Limb (tissue), 2 donors: ENCODE measurements at regions not wholly inside any gene's neighbourhood (a gene's known extent, or its start where the extent isn't known, plus 50 kb on each side); places are given as distances from the start of the nearest gene placed in this dataset.
"Not testable (repeated sequence)": the region's sequence is repeated elsewhere in the genome, so short reads cannot be mapped to it uniquely, and the experiment has no call there.

Experiments
- DNase-seq, 2 donors: peaks; one replicate each; pipeline ENCODE4 v3.0.0-alpha.2; 2016; ENCODE audit errors: extremely low spot score in 2 of 2

DNA sequence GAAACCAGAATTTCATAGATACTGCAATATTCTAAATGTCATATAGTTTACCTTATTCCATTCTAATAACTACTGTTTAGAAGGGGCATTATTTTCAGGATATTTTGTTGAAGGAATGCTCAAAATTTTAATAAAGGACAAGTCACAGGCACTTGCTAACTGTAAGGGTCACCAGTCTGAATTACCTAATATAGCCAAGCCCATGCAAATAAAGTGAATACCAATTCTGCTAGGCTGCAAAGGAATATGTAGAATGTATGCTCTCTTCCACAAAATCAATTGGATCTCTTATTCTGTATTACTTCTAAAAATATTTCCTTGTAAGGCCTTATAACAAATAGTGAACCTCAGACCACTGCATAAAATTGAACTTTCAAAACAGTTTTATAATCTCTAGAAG lies 52.3 kb upstream of the FAT4 start:
- no peak for DNase-seq

DNA sequence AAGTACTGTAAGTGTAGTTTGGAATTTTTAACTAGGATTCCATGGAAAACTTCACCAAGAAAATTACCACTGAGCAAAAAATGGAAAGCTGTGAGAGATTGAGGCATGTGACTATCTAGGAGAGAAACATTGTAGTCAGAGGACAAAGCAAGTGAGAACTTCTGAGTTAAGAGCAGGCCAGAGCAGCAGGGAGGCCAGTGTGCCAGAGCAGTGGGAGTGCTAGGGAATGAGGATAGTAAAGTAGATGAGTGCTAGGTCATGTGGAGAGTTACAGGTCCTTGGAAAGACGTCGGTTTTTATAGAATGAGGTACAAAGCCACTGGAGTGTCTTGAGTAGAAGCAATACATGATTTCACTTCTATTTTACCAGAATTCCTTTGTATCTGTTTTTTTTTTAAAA lies 52.7 kb upstream of the FAT4 start:
- DNase-seq: no peak

DNA sequence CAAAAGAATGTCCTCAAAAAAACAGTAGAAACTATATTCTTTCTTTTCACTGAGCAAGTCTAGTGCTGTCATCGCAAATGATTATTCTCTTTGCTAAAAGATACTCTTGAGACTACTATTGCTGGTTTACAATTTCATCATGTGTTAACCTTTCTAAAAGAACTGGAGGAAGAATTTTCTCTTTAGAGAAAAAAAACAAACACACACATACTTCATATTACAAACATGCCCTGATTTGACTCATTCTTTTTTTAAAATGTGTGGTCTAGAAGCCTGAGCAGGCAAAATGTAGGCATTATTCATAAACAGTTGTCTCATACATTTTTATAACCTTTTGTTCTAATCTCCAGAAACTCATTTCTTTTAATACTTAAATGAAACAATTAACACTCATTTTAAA lies 60.6 kb upstream of the FAT4 start:
- no peak for DNase-seq

DNA sequence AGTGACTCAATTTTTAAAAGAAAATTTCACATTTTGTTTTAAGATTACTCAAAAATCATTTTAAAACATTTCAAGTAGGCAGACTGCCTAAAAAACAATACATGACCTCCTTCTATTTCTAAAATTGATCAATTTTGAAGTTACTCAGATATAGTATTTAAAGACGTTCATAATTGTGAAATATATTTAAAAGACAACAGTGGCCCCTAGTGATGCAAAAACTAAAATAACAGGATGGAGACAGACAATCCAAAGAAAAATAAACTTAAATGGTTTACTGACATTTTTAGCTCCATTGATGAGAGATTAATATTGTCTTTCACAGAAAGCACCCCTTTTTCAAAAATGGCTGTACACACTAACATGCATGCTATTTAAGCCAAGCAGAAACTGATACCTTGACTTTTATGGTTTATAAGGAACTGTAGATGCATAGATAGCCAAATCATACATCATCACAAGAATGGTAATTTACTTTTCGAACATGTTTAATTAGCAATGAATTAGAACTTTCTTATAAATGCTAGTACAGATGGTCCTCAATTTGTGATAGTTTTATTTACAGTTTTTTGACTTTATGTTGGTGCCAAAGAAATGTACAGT lies 69.8 kb upstream of the FAT4 start:
- DNase-seq: peak in 1 of 2 donors; percentile 70

DNA sequence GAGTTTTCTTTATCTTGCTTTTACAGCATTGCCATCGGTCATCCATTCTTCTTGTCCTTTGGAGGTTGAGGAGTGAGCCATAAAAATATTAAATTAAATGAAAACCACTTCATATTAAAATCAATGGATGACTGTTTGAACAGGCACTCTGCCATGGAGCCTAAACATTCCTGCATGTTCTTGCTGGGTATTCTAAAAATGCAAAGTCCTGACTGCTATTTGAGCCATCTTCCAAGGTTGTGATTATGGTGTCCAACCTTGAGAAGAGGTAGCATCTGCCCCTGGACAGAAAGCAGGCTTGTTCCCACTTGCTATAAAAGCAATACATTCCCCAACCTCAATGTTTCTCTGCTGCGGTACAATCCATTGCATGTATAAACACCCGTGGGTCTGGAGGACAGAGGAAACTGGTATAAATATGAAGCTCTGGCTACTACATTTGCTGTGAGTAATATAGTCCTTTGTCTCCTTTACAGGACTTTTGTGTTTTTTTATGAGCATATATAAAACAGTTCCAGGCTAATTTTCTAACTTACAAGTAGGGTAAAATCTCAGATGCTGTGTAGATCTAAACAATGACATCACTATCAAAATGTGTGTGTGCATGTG lies 70.9 kb upstream of the FAT4 start:
- no peak for DNase-seq

DNA sequence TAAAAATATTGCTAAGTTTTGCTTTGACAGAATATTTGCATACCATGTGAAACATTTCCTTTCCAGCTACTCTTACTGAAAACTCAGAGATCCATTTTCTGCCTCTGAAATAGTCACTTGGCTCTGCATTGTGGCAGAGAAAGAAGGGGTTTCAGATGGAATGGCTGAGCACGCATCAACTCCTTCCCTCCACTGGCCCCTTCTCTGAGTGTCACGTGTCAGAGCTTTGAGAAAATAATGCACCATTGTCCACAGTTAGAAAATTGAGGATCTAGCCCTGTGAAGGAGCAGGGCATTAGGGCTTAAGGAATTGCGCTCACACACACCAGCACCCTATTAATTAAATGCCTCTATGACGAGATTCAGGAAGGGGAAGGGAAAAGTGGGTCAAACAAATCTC lies 78.8 kb upstream of the FAT4 start:
- no peak for DNase-seq

DNA sequence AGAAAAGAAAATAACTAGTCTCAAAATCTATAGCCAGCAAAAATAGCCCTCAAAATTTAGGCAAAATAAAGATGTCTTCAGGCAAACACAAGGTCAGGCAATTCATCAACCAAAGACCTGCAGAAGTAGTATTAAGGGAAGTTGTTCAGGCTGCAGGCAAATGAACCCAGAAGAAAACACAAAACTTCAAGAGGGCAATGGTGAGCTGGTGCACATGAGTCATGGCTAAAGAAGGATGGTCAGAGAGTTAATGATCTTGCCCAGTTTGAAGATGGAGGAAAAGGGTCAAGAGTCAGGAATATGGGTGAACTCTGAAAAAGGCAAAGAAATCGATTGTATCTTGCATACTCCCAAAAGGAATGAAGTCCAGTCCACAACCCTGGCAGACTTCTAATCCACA lies 83.1 kb upstream of the FAT4 start:
- no peak for DNase-seq

DNA sequence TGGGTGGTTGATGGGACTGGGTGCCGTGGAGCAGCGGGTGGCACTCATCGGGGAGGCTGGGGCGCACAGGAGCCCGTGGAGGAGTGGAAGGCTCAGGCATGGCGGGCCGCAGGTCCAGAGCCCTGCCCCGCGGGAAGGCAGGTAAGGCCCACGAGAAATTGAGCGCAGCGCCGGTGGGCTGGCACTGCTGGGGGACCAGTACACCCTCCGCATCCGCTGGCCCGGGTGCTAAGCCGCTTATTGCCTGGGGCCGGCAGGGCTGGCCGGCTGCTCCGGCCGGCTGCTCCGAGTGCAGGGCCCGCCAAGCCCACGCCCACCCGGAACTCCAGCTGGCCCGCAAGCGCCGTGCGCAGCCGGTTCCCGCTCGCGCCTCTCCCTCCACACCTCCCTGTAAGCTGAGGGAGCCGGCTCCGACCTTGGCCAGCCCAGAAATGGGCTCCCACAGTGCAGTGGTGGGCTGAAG lies 85.1 kb upstream of the FAT4 start:
- no peak for DNase-seq

DNA sequence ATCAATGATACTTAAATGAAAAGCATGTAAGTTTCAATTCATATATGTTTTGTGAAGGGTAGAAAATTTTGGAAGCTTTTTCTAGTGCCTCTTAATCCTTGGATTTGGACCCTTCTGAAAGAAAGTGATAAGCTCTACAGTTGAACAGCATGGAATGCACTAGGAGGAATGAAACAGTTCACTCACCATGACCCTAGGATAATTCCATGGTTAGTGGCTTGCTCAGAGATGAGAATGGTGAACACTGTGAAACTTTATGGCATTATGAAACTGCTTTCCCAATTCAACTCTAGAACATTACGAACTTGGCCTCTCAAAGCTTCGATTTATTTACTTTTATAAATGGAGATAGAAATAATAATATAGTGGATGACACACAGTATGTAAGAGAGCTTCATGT lies 88.9 kb upstream of the FAT4 start:
- DNase-seq: no peak

DNA sequence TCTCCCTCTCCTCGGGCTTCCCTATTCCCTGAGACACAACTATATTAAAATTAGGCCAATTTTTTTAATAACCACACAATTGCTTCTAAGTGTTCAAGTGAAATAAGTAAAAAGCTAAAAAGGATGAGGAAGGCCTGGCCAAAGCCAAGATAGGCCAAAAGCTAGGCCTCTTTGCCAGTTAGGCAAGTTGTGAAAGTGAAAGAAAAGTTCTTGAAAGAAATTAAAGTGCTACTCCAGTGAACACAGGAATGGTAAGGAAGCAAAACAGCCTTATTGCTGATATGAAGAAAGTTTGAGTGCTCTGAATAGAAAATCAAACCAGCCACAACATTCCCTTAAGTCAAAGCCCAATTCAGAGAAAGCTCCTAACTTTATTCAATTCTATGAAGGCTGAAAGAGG lies 114.2 kb upstream of the FAT4 start:
- DNase-seq: no peak

DNA sequence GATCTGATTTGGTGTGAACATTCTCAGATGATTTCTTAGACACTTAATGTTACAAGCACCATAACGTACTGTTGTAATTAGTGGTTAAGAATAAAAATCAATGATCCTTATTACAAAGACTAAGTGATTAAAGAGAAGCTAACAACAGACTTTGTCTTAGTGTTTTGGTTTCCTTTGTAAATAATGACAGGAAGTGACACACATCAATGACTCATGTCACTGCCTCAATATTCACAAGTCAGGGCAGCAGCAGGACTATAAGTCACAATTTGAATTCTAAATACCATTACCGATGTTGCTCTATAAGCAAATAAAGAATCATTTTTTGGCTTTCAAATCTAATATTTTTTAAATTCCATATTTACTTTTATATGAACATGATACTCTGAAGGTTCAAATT lies 115.8 kb upstream of the FAT4 start:
- DNase-seq: no peak

DNA sequence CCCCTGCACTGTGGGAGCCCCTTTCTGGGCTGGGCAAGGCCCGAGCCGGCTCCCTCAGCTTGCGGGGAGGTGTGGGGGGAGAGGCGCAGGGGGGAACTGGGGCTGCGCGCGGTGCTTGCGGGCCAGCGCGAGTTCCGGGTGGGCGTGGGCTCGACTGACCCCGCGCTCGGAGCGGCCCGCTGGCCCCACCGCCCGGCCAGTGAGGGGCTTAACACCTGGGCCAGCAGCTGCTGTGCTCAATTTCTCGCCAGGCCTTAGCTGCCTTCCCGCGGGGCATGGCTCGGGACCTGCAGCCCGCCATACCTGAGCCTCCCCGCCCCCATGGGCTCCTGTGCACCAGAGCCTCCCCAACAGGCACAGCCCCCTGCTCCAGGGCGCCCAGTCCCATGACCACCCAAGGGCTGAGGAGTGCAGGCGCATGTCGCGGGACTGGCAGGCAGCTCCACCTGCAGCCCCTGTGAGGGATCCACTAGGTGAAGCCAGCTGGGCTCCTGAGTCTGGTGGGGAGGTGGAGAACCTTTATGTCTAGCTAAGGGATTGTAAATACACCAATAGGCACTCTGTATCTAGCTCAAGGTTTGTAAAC lies 122.8 kb upstream of the FAT4 start:
- not testable (repeated sequence) for DNase-seq

DNA sequence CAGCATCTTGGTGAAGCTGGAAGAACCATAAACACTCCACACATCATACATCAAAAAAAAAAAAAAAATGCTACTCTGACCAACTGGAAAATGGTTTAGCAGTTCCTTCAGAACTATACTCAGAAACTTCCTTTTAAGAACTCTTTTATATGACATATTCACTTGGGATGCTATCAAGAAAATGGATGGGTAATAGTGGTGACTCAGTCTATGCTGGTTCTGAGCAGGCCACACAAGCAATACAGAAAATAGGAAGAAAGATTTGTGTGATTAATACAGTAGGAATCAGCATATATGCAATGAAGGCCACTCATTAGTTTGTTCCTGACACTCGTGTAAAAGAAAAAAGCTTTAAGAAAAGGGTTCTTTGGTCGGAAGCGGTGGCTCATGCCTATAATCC lies 123.5 kb upstream of the FAT4 start:
- no peak for DNase-seq

DNA sequence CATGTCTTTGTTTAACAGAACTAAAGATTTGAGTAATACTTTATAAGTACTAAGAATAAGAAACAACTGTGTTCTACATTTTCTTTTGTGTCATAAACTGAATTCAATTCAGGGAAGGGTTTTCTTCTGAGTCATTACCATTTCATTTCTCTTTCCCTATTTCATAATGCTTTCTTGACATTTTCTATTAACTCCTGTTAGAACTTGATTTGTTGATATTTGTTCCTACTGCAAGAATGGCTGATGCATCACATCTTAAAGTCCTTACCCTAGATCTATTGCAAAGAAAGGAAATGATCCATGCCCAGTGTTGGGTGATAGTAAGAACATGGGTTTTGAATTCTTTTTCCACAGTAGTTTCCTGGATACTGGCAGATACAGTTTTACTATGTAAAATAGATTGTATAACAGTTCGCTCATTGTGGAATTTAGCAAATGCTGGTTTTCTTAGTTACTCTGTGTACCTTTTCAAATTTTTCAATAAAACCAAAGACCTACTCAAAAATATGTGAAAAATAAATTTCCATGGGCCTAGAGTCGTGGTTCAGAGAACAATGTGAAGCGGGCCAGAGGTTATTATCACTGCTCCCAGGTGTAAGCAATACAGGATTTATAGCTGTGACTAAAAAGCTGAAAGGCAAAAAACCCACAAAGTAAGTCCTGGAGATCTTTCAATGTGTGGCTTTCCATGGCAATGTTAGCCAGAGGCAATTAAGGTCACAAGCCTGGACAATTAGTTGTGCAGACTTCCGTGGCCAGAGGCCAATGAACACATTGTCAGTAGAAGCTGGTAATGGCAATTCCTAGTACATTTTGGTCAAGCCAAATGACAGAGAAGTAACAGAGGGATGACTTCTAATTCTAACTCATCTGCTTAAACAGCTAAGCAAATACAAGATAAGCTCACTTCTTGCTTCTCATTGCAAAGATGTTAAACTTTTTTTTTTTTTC lies 127.3 kb upstream of the FAT4 start:
- DNase-seq: no peak

DNA sequence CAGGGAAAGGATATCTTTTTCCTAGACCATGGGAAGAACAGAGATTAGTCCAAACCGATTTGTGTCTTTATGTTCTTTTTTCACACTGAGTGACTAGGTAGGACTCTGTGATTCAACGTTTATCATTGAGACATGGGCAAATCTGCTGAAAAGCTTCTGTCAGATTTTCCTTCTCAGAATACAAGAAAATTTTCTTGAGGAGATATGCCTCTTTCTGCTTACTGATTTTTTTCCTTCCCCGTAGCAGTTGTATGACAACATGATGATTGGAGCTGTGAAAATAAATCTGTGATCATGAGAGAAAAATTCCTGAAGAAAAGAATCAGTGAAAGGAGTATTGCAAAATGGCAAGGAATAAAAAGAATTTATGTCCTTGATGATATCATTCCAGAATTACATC lies 130.6 kb upstream of the FAT4 start:
- no peak for DNase-seq

DNA sequence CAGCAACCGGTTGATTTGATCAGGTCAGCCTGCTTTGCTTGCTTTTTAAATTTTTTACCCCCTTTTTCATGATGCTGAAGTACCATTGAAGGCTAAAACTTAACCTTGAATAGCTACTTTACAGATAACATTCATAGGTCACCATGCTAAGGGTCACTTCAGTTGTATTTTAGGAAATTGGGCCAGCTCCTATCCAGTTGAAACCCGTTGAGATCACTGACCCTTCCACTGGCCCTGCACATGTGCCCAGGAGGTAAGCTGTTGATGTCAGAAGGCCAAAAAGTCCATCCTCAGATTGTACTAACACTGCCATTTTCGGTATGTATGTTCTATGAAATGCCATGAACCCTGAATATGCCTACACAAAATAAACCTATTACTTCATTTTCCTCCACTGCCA lies 133.0 kb upstream of the FAT4 start:
- no peak for DNase-seq

DNA sequence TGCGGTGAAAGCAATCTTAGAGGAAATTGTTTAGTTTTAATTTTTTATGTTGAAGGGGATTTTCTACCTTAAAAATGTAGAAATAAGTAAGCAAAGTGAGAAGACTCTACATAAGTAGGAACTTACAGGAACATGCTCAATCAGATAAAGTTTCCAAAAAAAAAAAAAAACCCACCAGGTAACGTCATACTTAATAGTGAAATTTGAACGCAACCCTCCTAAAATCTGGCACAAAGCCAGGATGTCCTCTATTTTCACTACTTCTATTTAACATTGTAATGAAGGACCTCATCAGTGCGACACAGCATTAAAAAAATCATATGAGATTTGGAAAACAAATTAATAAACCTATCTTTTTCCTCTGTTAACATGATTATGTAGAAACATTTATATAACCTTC lies 135.0 kb upstream of the FAT4 start:
- no peak for DNase-seq

DNA sequence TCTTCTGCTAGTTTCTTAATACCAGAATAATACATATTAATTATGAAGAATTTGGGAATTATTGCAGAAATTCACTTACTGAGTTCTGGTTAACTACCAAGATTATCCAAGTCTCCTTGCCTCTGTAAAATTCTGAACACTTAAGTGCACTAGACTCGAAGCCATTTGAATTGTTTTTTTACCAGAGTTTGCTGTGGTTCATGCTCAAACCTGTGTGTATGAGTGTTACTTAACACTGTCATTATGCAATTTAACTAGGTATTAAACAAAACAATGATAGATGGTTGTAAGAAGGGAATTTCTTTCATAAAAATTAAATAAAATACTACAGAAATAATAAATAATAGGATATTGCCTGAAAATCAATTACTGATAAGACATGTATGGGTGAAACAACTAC lies 145.6 kb upstream of the FAT4 start:
- DNase-seq: no peak

DNA sequence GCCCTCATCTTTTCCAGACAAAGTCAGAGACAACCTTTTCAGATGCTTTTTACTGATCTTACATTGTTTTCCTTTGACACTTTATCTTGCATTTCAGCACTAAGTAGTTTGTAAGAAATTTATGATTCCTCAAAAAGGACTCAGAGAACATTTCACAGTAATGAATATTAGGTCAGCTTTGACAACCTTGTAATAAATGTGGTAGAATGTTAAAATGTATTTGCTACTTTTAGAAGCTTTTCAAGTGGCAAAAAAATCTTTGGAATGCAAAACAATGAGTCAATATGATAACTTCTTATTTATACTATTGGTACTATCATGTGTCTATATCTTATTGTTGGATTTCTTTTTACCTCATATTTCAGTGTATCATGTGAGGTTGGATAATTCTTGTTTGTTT lies 146.2 kb upstream of the FAT4 start:
- DNase-seq: no peak

DNA sequence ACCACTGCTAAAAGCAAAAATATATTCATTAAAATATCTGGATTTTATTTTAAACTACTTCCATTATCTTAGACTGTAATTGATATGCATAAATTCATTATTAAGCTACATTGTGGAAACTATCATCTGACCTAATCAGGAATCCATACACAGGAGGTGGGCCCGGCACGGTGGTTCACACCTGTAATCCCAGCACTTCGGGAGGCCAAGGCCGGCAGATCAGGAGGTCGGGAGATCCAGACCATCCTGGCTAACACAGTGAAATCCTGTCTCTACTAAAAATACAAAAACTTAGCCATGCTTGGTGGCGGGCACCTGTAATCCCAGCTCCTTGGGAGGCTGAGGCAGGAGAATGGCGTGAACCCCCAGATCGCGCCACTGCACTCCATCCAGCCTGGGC lies 148.7 kb upstream of the FAT4 start:
- not testable (repeated sequence) for DNase-seq

DNA sequence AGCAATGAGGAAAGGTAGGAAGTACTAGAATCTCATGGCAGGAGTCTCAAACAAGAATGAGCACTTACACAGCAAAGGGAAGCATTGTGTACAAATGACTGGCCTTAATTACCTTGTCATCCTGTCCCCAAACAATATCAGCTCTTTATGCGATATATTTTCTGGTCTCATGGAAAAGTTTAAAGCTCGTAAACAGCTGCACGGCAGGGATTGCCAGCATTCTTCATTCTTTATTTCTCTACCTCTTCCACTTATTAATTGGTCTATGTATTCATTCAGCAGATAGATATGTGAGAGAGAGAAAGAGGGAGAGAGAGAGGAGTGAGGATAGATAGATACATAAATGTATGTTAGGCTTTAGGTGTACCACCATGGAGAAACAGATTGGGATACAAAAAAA lies 155.8 kb upstream of the FAT4 start:
- DNase-seq: no peak

DNA sequence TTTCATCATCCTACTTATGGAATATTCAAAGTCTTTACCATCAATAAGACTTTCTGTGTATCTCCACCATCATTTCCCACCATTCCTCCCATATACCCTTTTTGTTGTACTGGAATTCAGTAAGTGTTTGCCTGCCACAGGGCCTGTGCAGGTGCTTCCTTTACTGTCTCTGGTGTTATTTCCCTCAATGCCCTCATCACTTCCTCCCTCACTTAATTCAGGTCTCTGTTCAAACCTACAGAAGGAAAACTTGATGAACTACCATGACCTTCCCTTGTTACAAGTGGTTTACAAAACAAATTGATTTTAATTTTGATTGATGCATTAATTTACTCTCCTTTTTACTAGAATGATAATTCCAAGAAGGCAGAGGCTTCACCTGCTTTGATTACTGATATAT lies 159.5 kb upstream of the FAT4 start:
- DNase-seq: no peak
